H1 (cell line): ENCODE measurements at regions not wholly inside any gene's neighbourhood (a gene's known extent, or its start where the extent isn't known, plus 50 kb on each side); places are given as distances from the start of the nearest gene placed in this dataset.

Experiments used
- CTCF ChIA-PET: fragments of 300-600 bp; sonication (Branson Sonifier 250); formaldehyde crosslinking; loops from one replicate; lab custom pipeline; 2021; ENCODE audit not compliant: partially characterized antibody; lab: Charles Lee
- POLR2A ChIA-PET: fragments of 300-600 bp; sonication (Branson Sonifier 250); formaldehyde crosslinking; loops from one replicate; lab custom pipeline; 2021; ENCODE audit warnings: inconsistent platforms; ENCODE audit not compliant: partially characterized antibody; lab: Charles Lee
- DNase-seq, 2 experiments: peaks; one replicate each; pipeline versions ENCODE4 v3.0.0 to v3.0.0-alpha.2; 2010 to 2022; ENCODE audit warnings: low spot score in 2 of 2, low read depth in 1 of 2, mixed read lengths in 1 of 2
- FAIRE-seq: peaks from 2 replicates; lab custom pipeline; 2011; peaks lifted over from hg19 to GRCh38; lab: Jason Lieb, UNC
- H2AFZ ChIP-seq: 2 replicates; pipeline ENCODE4 v1.8.1; 2012; ENCODE audit warnings: low read length, inconsistent platforms
- H2AK5ac ChIP-seq: 2 replicates; pipeline ENCODE4 v1.6.1; 2013; ENCODE audit warnings: low read depth, low read length
- H2BK120ac ChIP-seq: replicated peaks from 2 replicates; pipeline ENCODE3; 2013; ENCODE audit warnings: low read depth, low read length, inconsistent platforms
- H2BK12ac ChIP-seq: 2 replicates; pipeline ENCODE4 v1.6.1; 2013; ENCODE audit warnings: low read depth, low read length
- H2BK15ac ChIP-seq: 2 replicates; pipeline ENCODE4 v1.6.1; 2013; ENCODE audit warnings: low read length
- H2BK20ac ChIP-seq: 2 replicates; pipeline ENCODE4 v1.6.1; 2013; ENCODE audit warnings: low read length
- H2BK5ac ChIP-seq: 2 replicates; pipeline ENCODE4 v1.6.1; 2013; ENCODE audit warnings: low read depth, low read length
- H3K14ac ChIP-seq: 2 replicates; pipeline ENCODE4 v1.6.1; 2013; ENCODE audit warnings: inconsistent platforms; ENCODE audit not compliant: insufficient read length
- H3K18ac ChIP-seq: 2 replicates; pipeline ENCODE4 v1.6.1; 2013; ENCODE audit warnings: low read length; ENCODE audit errors: extremely low read depth
- H3K23ac ChIP-seq: 2 replicates; pipeline ENCODE4 v1.6.1; 2013; ENCODE audit warnings: inconsistent platforms; ENCODE audit not compliant: insufficient read length
- H3K23me2 ChIP-seq: 2 replicates; pipeline ENCODE4 v1.6.1; 2013; ENCODE audit warnings: low read depth, low read length
- H3K27ac ChIP-seq: 2 replicates; pipeline ENCODE4 v1.6.1; 2011; ENCODE audit warnings: low read depth, low read length, inconsistent platforms
- H3K27me3 ChIP-seq, 4 experiments: replicated peaks in 1 of 4; 1 replicate in 1 of 4; 2 replicates in 3 of 4; pipeline versions ENCODE4 v1.6.1 to v1.8.1; 2011 to 2013; ENCODE audit warnings: low read length in 3 of 4, mild to moderate bottlenecking in 3 of 4, inconsistent platforms in 2 of 4, mixed read lengths in 2 of 4, moderate library complexity in 1 of 4; ENCODE audit not compliant: control insufficient read depth in 3 of 4, insufficient read depth in 3 of 4; ENCODE audit errors: extremely low read depth in 1 of 4
- H3K36me3 ChIP-seq, 4 experiments: 2 replicates each; pipeline versions ENCODE4 v1.6.1 to v1.8.1; 2011 to 2013; ENCODE audit warnings: mild to moderate bottlenecking in 4 of 4, low read length in 3 of 4, moderate library complexity in 2 of 4, control low read depth in 1 of 4, inconsistent platforms in 1 of 4; ENCODE audit not compliant: insufficient read depth in 4 of 4, control insufficient read depth in 2 of 4
- H3K4ac ChIP-seq: replicated peaks from 2 replicates; pipeline ENCODE3; 2013; ENCODE audit warnings: low read length, low read depth, mixed read lengths, inconsistent platforms; ENCODE audit not compliant: insufficient read length
- H3K4me1 ChIP-seq, 4 experiments: replicated peaks in 1 of 4; 1 replicate in 1 of 4; 2 replicates in 3 of 4; pipeline versions ENCODE4 v1.6.1 to v1.8.1; 2011 to 2013; ENCODE audit warnings: low read length in 3 of 4, inconsistent platforms in 2 of 4, mixed read lengths in 1 of 4; ENCODE audit not compliant: insufficient read depth in 4 of 4, control insufficient read depth in 3 of 4
- H3K4me2 ChIP-seq, 2 experiments: 2 replicates each; pipeline versions ENCODE4 v1.6.1 to v1.8.1; 2011 to 2013; ENCODE audit warnings: low read depth in 2 of 2, low read length in 2 of 2, control low read depth in 1 of 2, inconsistent platforms in 1 of 2, mild to moderate bottlenecking in 1 of 2; ENCODE audit not compliant: insufficient read depth in 1 of 2
- H3K4me3 ChIP-seq, 4 experiments: fragments of 200-600, 300-600 bp in 1 of 4; sonication (generic), shearing (Covaris generic), sonication (Bioruptor Twin) in 1 of 4; 2 replicates each; pipeline versions ENCODE4 v1.5.1 to v1.8.1; 2011 to 2016; ENCODE audit warnings: low read length in 4 of 4, low read depth in 3 of 4, control low read depth in 2 of 4, inconsistent platforms in 2 of 4, mild to moderate bottlenecking in 2 of 4, mixed read lengths in 1 of 4, moderate library complexity in 1 of 4; ENCODE audit not compliant: insufficient read depth in 2 of 4; ENCODE audit errors: extremely low read depth in 1 of 4
- H3K56ac ChIP-seq: replicated peaks from 2 replicates; pipeline ENCODE3; 2013; ENCODE audit warnings: low read depth, mild to moderate bottlenecking, mixed read lengths, low read length, inconsistent platforms; ENCODE audit not compliant: insufficient read length
- H3K79me1 ChIP-seq: 2 replicates; pipeline ENCODE4 v1.6.1; 2013; ENCODE audit warnings: low read depth, low read length, control low read depth
- H3K79me2 ChIP-seq, 2 experiments: 2 replicates each; pipeline versions ENCODE4 v1.6.1 to v1.8.1; 2012 to 2013; ENCODE audit warnings: low read length in 2 of 2, mild to moderate bottlenecking in 2 of 2, inconsistent platforms in 1 of 2; ENCODE audit not compliant: insufficient read depth in 2 of 2, control insufficient read depth in 1 of 2
- H3K9ac ChIP-seq, 4 experiments: replicated peaks in 1 of 4; 1 replicate in 1 of 4; 2 replicates in 3 of 4; pipeline versions ENCODE4 v1.6.1 to v1.8.1; 2011 to 2013; ENCODE audit warnings: low read depth in 3 of 4, low read length in 3 of 4, control low read depth in 2 of 4, mild to moderate bottlenecking in 2 of 4, moderate library complexity in 2 of 4, inconsistent platforms in 1 of 4; ENCODE audit errors: extremely low read depth in 1 of 4
- H3K9me3 ChIP-seq, 2 experiments: 2 replicates each; pipeline versions ENCODE4 v1.6.1 to v1.8.1; 2012 to 2013; ENCODE audit warnings: mild to moderate bottlenecking in 2 of 2, moderate library complexity in 2 of 2, control low read depth in 1 of 2, inconsistent platforms in 1 of 2, low read depth in 1 of 2, low read length in 1 of 2, mixed read lengths in 1 of 2; ENCODE audit not compliant: insufficient read depth in 2 of 2
- H4K20me1 ChIP-seq, 2 experiments: replicated peaks in 1 of 2; 2 replicates each; pipeline versions ENCODE3 to v1.8.1; 2011 to 2013; ENCODE audit warnings: inconsistent platforms in 2 of 2, low read length in 2 of 2, mild to moderate bottlenecking in 1 of 2; ENCODE audit not compliant: insufficient read depth in 2 of 2, control insufficient read depth in 1 of 2
- H4K5ac ChIP-seq: 2 replicates; pipeline ENCODE4 v1.6.1; 2013; ENCODE audit warnings: low read length, low read depth, mixed read lengths, inconsistent platforms; ENCODE audit not compliant: insufficient read length
- H4K8ac ChIP-seq: 2 replicates; pipeline ENCODE4 v1.8.0; 2013; ENCODE audit warnings: mild to moderate bottlenecking, moderate library complexity, low read length, inconsistent platforms; ENCODE audit not compliant: insufficient read depth; ENCODE audit errors: extremely low read depth
- H4K91ac ChIP-seq: replicated peaks from 2 replicates; pipeline ENCODE3; 2013; ENCODE audit warnings: low read length, mixed read lengths, inconsistent platforms; ENCODE audit not compliant: insufficient read length
- ATF3 ChIP-seq: IDR thresholded peaks from 2 replicates; pipeline ENCODE4 v1.6.1; 2011; ENCODE audit warnings: low read depth, mild to moderate bottlenecking, low read length; ENCODE audit not compliant: insufficient read depth
- BACH1 ChIP-seq: IDR thresholded peaks from 2 replicates; pipeline ENCODE4 v1.6.1; 2012; ENCODE audit warnings: low read length, improper control_type of control experiment
- GTF2F1 ChIP-seq: IDR thresholded peaks from 2 replicates; pipeline ENCODE4 v1.6.1; 2012; ENCODE audit warnings: low read depth, low read length, improper control_type of control experiment, borderline replicate concordance
- HDAC2 ChIP-seq, 2 experiments: fragments of 300-600 bp in 1 of 2; sonication (generic) in 1 of 2; IDR thresholded peaks; 2 replicates each; pipeline ENCODE4 v1.6.1; 2011 to 2012; ENCODE audit warnings: low read depth in 2 of 2, low read length in 2 of 2, mild to moderate bottlenecking in 2 of 2, moderate library complexity in 2 of 2, borderline replicate concordance in 1 of 2, inconsistent platforms in 1 of 2
- HDAC6 ChIP-seq: IDR thresholded peaks from one replicate; pipeline ENCODE4 v1.7.1; 2012; ENCODE audit warnings: low read depth, mild to moderate bottlenecking, inconsistent platforms, low read length, moderate library complexity
- MAFK ChIP-seq: IDR thresholded peaks from 2 replicates; pipeline ENCODE4 v1.6.1; 2012; ENCODE audit warnings: low read depth, mild to moderate bottlenecking, improper control_type of control experiment, low read length
- PHF8 ChIP-seq: fragments of 200-600 bp; sonication (generic); conservative IDR thresholded peaks from 2 replicates; pipeline ENCODE4 v1.7.1; 2012; ENCODE audit warnings: low read depth, mild to moderate bottlenecking, inconsistent platforms, low read length, moderate library complexity
- RFX5 ChIP-seq: IDR thresholded peaks from 2 replicates; pipeline ENCODE4 v1.6.1; 2011; ENCODE audit warnings: low read depth, low read length, improper control_type of control experiment, borderline replicate concordance
- RNF2 ChIP-seq: fragments of 200-900, 300-1000 bp; sonication (generic); IDR thresholded peaks from 2 replicates; pipeline ENCODE4 v1.7.1; 2016; ENCODE audit warnings: borderline replicate concordance, low read depth, mild to moderate bottlenecking, antibody characterized with exemption, low read length; ENCODE audit not compliant: poor library complexity, severe bottlenecking; ENCODE audit errors: missing control alignments
- SIRT6 ChIP-seq: IDR thresholded peaks from one replicate; pipeline ENCODE4 v1.7.1; 2012; ENCODE audit warnings: low read length, inconsistent platforms
- SIX5 ChIP-seq: IDR thresholded peaks from 2 replicates; pipeline ENCODE4 v1.6.1; 2011; ENCODE audit warnings: mild to moderate bottlenecking, low read depth, low read length
- SP4 ChIP-seq: IDR thresholded peaks from 2 replicates; pipeline ENCODE4 v1.6.1; 2012; ENCODE audit warnings: low read length, inconsistent platforms
- SRF ChIP-seq: IDR thresholded peaks from 2 replicates; pipeline ENCODE4 v1.6.1; 2011; ENCODE audit warnings: mild to moderate bottlenecking, low read depth, low read length, moderate library complexity
- TAF7 ChIP-seq: optimal IDR thresholded peaks from 2 replicates; pipeline ENCODE3; 2011; ENCODE audit warnings: low read depth, mild to moderate bottlenecking, inconsistent platforms, low read length, moderate library complexity, borderline replicate concordance
- TBP ChIP-seq: IDR thresholded peaks from 2 replicates; pipeline ENCODE4 v1.6.1; 2011; ENCODE audit warnings: low read depth, low read length, improper control_type of control experiment
- WGBS, 2 experiments: shearing (Covaris generic) in 1 of 2; methylation state at CpG; one replicate each; pipeline versions ENCODE4 v1.1.6 to v1.1.7; 2013 to 2015; ENCODE audit warnings: low lambda C conversion rate in 2 of 2, mixed read lengths in 2 of 2, inconsistent platforms in 1 of 2, low coverage in 1 of 2, missing lambda C conversion rate in 1 of 2; ENCODE audit not compliant: insufficient replicate concordance in 2 of 2, insufficient coverage in 1 of 2, insufficient read length in 1 of 2; ENCODE audit errors: extremely low coverage in 1 of 2, missing lambda C conversion rate in 1 of 2; 5-methylcytosine and 5-hydroxymethylcytosine counted together

DNA sequence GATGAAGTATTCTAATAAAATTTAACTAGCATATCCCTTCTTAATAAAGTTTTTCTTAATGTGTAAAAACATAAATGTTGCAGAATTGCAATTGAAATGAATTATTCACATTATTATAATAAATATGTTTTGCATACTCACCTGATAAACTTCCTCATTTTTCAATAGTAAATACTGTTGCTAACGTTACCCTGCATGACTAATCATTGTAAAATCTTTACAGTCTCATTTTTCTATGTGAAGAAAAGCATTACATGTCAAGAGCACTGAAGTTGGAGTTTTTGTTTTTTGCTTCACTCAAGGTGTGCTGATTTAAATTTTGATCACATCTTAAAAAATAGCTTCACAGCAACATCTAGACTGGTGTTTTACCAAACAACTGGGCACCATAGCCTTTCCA lies 157.2 kb upstream of the CDH18 start:
- Histone ChIP-seq H3K27me3 (no peaks in the 10 kb centered on the region), H4K5ac (no peak overlapping the region), H4K8ac (no peak overlapping the region), H3K79me1 (no peaks in the 10 kb centered on the region), H2BK20ac (no peak overlapping the region), H4K91ac (no peak overlapping the region), H3K4ac (no peak overlapping the region), H4K20me1 (no peaks in the 10 kb centered on the region), H3K4me2 (no peak overlapping the region), H3K4me3 (no peak overlapping the region), H3K14ac (no peak overlapping the region), H3K79me2 (no peaks in the 10 kb centered on the region), H3K23me2 (no peaks in the 10 kb centered on the region), H3K23ac (no peak overlapping the region), H3K18ac (no peak overlapping the region), H2AK5ac (no peak overlapping the region), H2BK120ac (no peak overlapping the region), H2AFZ (no peak overlapping the region), H3K27ac (no peak overlapping the region), H3K36me3 (no peaks in the 10 kb centered on the region), H3K9me3 (no peaks in the 10 kb centered on the region), H3K56ac (no peak overlapping the region), H3K9ac (no peak overlapping the region), H2BK5ac (no peak overlapping the region), H3K4me1 (no peaks in the 10 kb centered on the region), H2BK12ac (no peak overlapping the region), H2BK15ac (no peak overlapping the region)
- no peak for DNase-seq
- CTCF ChIA-PET = no interaction called here
- FAIRE-seq = no peak
- POLR2A ChIA-PET = no interaction called here
- 84% methylated on average over 1 of the region's 1 CpG; no CpG with 5 or more reads in 1 of the 2 experiments for WGBS, 2 experiments
- TF ChIP-seq SIRT6 (no peak), RFX5 (no peak), BACH1 (no peak), TBP (no peak), HDAC6 (no peak), ATF3 (no peak), MAFK (no peak), SIX5 (no peak), RNF2 (no peak), GTF2F1 (no peak), TAF7 (no peak), HDAC2 (IDR thresholded peaks at IDR 0.05; ENCODE audit: borderline replicate concordance in 1 of 2, low read depth in 2 of 2, low read length in 2 of 2) (no peak), SRF (no peak), PHF8 (no peak), SP4 (no peak)
